Suprapubic skin (tissue), 4 donors: ENCODE measurements at regions not wholly inside any gene's neighbourhood (a gene's known extent, or its start where the extent isn't known, plus 50 kb on each side); places are given as distances from the start of the nearest gene placed in this dataset.

ENCODE experiments used
- DNase-seq, 2 donors: peaks; one replicate each; pipeline ENCODE4 v3.0.0-alpha.2; 2019; ENCODE audit warnings: low spot score in 2 of 2
- H3K27ac ChIP-seq: fragments of 200-600 bp; sonication (generic); one replicate; pipeline ENCODE4 v1.5.1; 2019
- H3K27me3 ChIP-seq: fragments of 200-600 bp; sonication (generic); one replicate; pipeline ENCODE4 v1.5.1; 2019
- H3K36me3 ChIP-seq: fragments of 200-600 bp; sonication (generic); one replicate; pipeline ENCODE4 v1.5.1; 2019
- H3K4me1 ChIP-seq: fragments of 200-600 bp; sonication (generic); one replicate; pipeline ENCODE4 v1.5.1; 2019
- H3K4me3 ChIP-seq: fragments of 200-600 bp; sonication (generic); one replicate; pipeline ENCODE4 v1.5.1; 2019; ENCODE audit warnings: mild to moderate bottlenecking
- H3K9me3 ChIP-seq: fragments of 200-600 bp; sonication (generic); one replicate; pipeline ENCODE4 v1.5.1; 2019
- EP300 ChIP-seq: sonication (generic); formaldehyde crosslinking; IDR thresholded peaks from one replicate; pipeline ENCODE4 v1.6.1; 2017; ENCODE audit warnings: antibody characterized with exemption
- POLR2A ChIP-seq, 2 donors: fragments of 450-650 bp; IDR thresholded peaks; one replicate each; pipeline ENCODE4 v1.6.1; 2017; ENCODE audit warnings: antibody characterized with exemption in 2 of 2, mild to moderate bottlenecking in 2 of 2, moderate library complexity in 2 of 2
- POLR2AphosphoS5 ChIP-seq, 3 donors: sonication (generic); formaldehyde crosslinking; IDR thresholded peaks; one replicate each; pipeline ENCODE4 v1.6.1; 2017; ENCODE audit warnings: antibody characterized with exemption in 3 of 3
- WGBS: methylation state at CpG from one replicate; pipeline ENCODE4 v1.1.5; 2018; 5-methylcytosine and 5-hydroxymethylcytosine counted together
- TF ChIP-seq, protein P1 (sequence below), 2 donors: fragments of 200-600 bp in 1 of 2; fragments of 450-650 bp in 1 of 2; sonication (generic) in 1 of 2; IDR thresholded peaks; one replicate each; pipeline ENCODE4 v1.5.1; 2016 to 2019; ENCODE audit warnings: antibody characterized with exemption in 2 of 2, mild to moderate bottlenecking in 1 of 2, moderate library complexity in 1 of 2

DNA sequence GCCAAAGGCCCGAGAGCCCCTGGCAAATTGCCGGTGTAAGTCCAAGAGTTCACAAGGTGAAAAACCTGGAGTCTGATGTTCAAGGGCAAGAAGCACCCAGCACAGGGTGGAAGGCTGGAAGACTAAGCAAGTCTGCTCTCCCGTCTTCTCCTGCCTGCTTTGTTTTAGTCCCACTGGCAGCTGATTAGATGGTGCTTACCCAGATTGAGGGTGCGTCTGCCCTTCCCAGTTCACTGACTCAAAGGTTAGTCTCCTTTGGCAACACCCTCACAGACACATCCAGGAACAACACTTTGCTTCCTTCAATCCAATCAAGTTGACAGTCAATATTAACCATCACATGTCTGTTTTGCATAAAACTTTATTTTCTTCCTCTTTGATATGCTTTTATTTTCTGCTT, 157.4 kb downstream of the HS3ST1 start:
- Histone ChIP-seq H3K4me3 (no peak overlapping the region), H3K27me3 (no peaks in the 10 kb centered on the region), H3K36me3 (no peaks in the 10 kb centered on the region), H3K27ac (no peak overlapping the region), H3K9me3 (no peaks in the 10 kb centered on the region), H3K4me1 (no peaks in the 10 kb centered on the region)
- 85% methylated on average over 4 of the region's 4 CpGs for WGBS
- TF ChIP-seq EP300 (no peak), POLR2AphosphoS5 (IDR thresholded peaks at IDR 0.05) (no peak), POLR2A (IDR thresholded peaks at IDR 0.05) (no peak)
- TF ChIP-seq, protein P1, sequence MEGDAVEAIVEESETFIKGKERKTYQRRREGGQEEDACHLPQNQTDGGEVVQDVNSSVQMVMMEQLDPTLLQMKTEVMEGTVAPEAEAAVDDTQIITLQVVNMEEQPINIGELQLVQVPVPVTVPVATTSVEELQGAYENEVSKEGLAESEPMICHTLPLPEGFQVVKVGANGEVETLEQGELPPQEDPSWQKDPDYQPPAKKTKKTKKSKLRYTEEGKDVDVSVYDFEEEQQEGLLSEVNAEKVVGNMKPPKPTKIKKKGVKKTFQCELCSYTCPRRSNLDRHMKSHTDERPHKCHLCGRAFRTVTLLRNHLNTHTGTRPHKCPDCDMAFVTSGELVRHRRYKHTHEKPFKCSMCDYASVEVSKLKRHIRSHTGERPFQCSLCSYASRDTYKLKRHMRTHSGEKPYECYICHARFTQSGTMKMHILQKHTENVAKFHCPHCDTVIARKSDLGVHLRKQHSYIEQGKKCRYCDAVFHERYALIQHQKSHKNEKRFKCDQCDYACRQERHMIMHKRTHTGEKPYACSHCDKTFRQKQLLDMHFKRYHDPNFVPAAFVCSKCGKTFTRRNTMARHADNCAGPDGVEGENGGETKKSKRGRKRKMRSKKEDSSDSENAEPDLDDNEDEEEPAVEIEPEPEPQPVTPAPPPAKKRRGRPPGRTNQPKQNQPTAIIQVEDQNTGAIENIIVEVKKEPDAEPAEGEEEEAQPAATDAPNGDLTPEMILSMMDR (IDR thresholded peaks at IDR 0.05) = no peak
- no peak for DNase-seq

DNA sequence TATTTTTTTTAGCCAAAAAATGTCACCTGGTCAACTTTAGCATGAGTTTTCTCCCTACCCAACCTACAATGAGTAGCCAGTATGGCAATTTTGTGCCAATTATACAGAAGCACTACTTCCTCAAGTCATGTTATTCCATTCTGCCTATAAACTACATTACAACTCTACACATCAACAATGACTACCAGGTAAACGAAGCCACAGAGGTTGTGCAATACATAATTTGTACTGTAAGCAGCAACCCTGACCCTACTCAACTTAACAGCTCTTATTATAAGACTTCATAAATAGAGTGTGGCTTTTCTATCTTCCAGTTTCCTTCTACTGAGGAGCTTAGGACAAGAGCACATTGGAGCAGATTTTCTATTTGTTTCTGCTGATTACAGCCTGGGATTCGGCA, 160.5 kb downstream of the HS3ST1 start:
- H3K27ac ChIP-seq = no peak overlapping the region
- 73% methylated on average over 2 of the region's 2 CpGs for WGBS
- H3K4me1 ChIP-seq = no peaks in the 10 kb centered on the region
- TF ChIP-seq POLR2A (IDR thresholded peaks at IDR 0.05) (no peak), POLR2AphosphoS5 (IDR thresholded peaks at IDR 0.05) (no peak), EP300 (no peak)
- TF ChIP-seq, protein P1 (IDR thresholded peaks at IDR 0.05) = no peak
- no peaks in the 10 kb centered on the region for H3K36me3 ChIP-seq
- peaks cover 3% of the 10 kb centered on the region for H3K9me3 ChIP-seq
- no peak for DNase-seq
- no peak overlapping the region for H3K4me3 ChIP-seq
- no peaks in the 10 kb centered on the region for H3K27me3 ChIP-seq

DNA sequence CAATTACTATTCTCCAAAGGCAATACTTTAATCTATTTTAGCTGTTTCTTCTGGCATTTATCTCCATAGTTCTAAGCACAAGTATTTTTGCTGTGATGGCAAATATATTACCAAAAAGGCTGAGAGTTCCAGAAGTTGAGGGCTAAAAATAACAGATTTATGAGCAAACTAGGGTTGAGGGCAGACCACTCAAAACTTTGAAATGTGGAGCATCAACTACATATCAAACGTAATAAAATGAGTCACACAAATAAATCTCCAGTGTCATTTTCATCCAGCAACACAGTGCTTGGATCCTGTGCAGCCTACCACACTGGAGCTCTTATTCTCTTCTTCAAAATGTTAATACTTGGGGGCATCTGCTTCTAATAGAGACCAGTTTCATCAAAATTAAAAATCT, 163.9 kb downstream of the HS3ST1 start:
- Histone ChIP-seq H3K27me3 (no peaks in the 10 kb centered on the region), H3K27ac (no peak overlapping the region), H3K4me3 (no peak overlapping the region), H3K4me1 (no peaks in the 10 kb centered on the region), H3K36me3 (no peaks in the 10 kb centered on the region), H3K9me3 (peaks cover 3% of the 10 kb centered on the region)
- TF ChIP-seq, protein P1 (IDR thresholded peaks at IDR 0.05) = no peak
- TF ChIP-seq POLR2AphosphoS5 (IDR thresholded peaks at IDR 0.05) = no peak
- TF ChIP-seq POLR2A (IDR thresholded peaks at IDR 0.05) = no peak
- TF ChIP-seq EP300 = no peak
- WGBS = 35% methylated on average over 1 of the region's 1 CpG
- no peak for DNase-seq

DNA sequence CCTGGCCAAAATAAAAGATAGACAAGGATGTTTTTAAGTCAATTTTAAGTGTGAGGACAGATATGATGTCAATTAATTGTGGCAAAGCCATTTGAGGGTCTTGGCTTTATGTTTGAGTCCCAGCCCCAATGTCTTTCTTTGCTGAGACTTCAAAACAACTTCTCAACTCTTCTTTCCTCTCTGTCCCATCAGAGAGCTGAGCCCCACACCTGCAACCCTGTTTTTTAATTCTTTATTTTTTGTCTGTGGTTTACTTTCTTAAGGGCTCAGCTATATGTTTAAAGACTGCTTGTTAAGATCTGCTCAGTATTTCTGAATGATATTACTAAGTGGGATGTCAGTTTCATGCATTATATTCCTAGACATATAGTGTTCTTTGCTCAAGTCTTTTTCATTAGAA, 164.3 kb downstream of the HS3ST1 start:
- no peaks in the 10 kb centered on the region for H3K27me3 ChIP-seq
- TF ChIP-seq EP300 = no peak
- TF ChIP-seq, protein P1 (IDR thresholded peaks at IDR 0.05) = no peak
- TF ChIP-seq POLR2AphosphoS5 (IDR thresholded peaks at IDR 0.05) = no peak
- no peak for TF ChIP-seq POLR2A (IDR thresholded peaks at IDR 0.05)
- H3K4me1 ChIP-seq = no peaks in the 10 kb centered on the region
- no peak overlapping the region for H3K4me3 ChIP-seq
- H3K27ac ChIP-seq = no peak overlapping the region
- H3K9me3 ChIP-seq = peaks cover 3% of the 10 kb centered on the region
- no peak for DNase-seq
- no peaks in the 10 kb centered on the region for H3K36me3 ChIP-seq

DNA sequence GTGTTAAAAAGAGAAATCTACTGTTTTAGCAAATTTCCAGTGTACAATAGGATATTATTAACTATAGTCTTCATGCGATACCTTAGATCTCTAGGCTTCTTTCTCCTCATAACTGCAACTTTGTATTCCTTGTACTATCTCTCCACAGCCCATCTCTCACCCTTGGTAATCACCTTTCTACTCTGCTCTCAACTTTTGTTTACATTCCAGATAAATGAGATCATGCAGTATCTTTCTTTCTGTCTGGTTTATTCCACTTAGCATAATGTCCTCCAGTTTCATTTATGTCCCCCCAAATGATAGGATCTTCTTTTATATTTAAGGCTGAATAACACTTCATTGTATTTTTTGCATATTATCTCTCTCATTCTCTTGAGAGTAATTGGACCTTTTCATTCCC, 165.5 kb downstream of the HS3ST1 start:
- Histone ChIP-seq H3K4me3 (no peak overlapping the region), H3K27me3 (no peaks in the 10 kb centered on the region), H3K27ac (no peak overlapping the region), H3K9me3 (peaks cover 3% of the 10 kb centered on the region), H3K36me3 (no peaks in the 10 kb centered on the region), H3K4me1 (no peaks in the 10 kb centered on the region)
- no peak for DNase-seq
- WGBS = 94% methylated on average over 1 of the region's 1 CpG
- TF ChIP-seq EP300 = no peak
- TF ChIP-seq POLR2A (IDR thresholded peaks at IDR 0.05) = no peak
- TF ChIP-seq, protein P1 (IDR thresholded peaks at IDR 0.05) = no peak
- no peak for TF ChIP-seq POLR2AphosphoS5 (IDR thresholded peaks at IDR 0.05)
